ENCODE measurements at regions not wholly inside any gene's neighbourhood (a gene's known extent, or its start where the extent isn't known, plus 50 kb on each side); places are given as distances from the start of the nearest gene placed in this dataset.

- H3K4me3 ChIP-seq (ENCODE audit: insufficient read length, low read depth), result no peak overlapping the region
- H3K4me1 ChIP-seq (ENCODE audit: insufficient read depth, insufficient read length), result no peaks in the 10 kb centered on the region
- TF ChIP-seq SUZ12 (IDR thresholded peaks at IDR 0.05; ENCODE audit: extremely low read depth, insufficient read depth, insufficient read length), result no peak
- no peak for TF ChIP-seq ZNF274 (IDR thresholded peaks at IDR 0.05; ENCODE audit: low read depth, low read length)
- no peak for TF ChIP-seq YY1 (IDR thresholded peaks at IDR 0.05; ENCODE audit: insufficient read depth, insufficient read length)
- no peaks in the 10 kb centered on the region for H3K36me3 ChIP-seq (ENCODE audit: insufficient read depth, insufficient read length, low read length)
- H3K27me3 ChIP-seq (ENCODE audit: insufficient read depth, insufficient read length), result no peaks in the 10 kb centered on the region
- no peaks in the 10 kb centered on the region for H3K9me3 ChIP-seq (ENCODE audit: insufficient read depth, low read length)
- DNase-seq (ENCODE audit: low read depth, low spot score), result no peak
- H3K9ac ChIP-seq (ENCODE audit: insufficient read length, low read depth), result no peak overlapping the region
Observed at GRCh38 chr7:85602196-85602595, 415.3 kb upstream of the SEMA3D start.

- H3K36me3 ChIP-seq (ENCODE audit: insufficient read depth, insufficient read length, low read length), result no peaks in the 10 kb centered on the region
- no peaks in the 10 kb centered on the region for H3K4me1 ChIP-seq (ENCODE audit: insufficient read depth, insufficient read length)
- no peaks in the 10 kb centered on the region for H3K27me3 ChIP-seq (ENCODE audit: insufficient read depth, insufficient read length)
- TF ChIP-seq SUZ12 (IDR thresholded peaks at IDR 0.05; ENCODE audit: extremely low read depth, insufficient read depth, insufficient read length) (no peak), YY1 (IDR thresholded peaks at IDR 0.05; ENCODE audit: insufficient read depth, insufficient read length) (no peak), ZNF274 (IDR thresholded peaks at IDR 0.05; ENCODE audit: low read depth, low read length) (no peak)
- H3K4me3 ChIP-seq (ENCODE audit: insufficient read length, low read depth), result no peak overlapping the region
- H3K9ac ChIP-seq (ENCODE audit: insufficient read length, low read depth), result no peak overlapping the region
- peak; percentile 8 for DNase-seq (ENCODE audit: low read depth, low spot score)
- H3K9me3 ChIP-seq (ENCODE audit: insufficient read depth, low read length), result no peaks in the 10 kb centered on the region
Observed at GRCh38 chr7:85600395-85600794, 413.5 kb upstream of the SEMA3D start.

- H3K27me3 ChIP-seq (ENCODE audit: insufficient read depth, insufficient read length), result no peaks in the 10 kb centered on the region
- no peaks in the 10 kb centered on the region for H3K9me3 ChIP-seq (ENCODE audit: insufficient read depth, low read length)
- H3K36me3 ChIP-seq (ENCODE audit: insufficient read depth, insufficient read length, low read length), result no peaks in the 10 kb centered on the region
- TF ChIP-seq ZNF274 (IDR thresholded peaks at IDR 0.05; ENCODE audit: low read depth, low read length) (no peak), YY1 (IDR thresholded peaks at IDR 0.05; ENCODE audit: insufficient read depth, insufficient read length) (no peak)
- no peak for DNase-seq (ENCODE audit: low read depth, low spot score)
- H3K9ac ChIP-seq (ENCODE audit: insufficient read length, low read depth), result no peak overlapping the region
- no peaks in the 10 kb centered on the region for H3K4me1 ChIP-seq (ENCODE audit: insufficient read depth, insufficient read length)
- H3K4me3 ChIP-seq (ENCODE audit: insufficient read length, low read depth), result no peak overlapping the region
Observed at GRCh38 chr7:85596827-85597226, 410.0 kb upstream of the SEMA3D start.

GRCh38 chr7:85595750-85596178 is 408.9 kb upstream of the SEMA3D start:
- H3K36me3 ChIP-seq (ENCODE audit: insufficient read depth, insufficient read length, low read length), result no peaks in the 10 kb centered on the region
- DNase-seq (ENCODE audit: low read depth, low spot score), result no peak
- no peak overlapping the region for H3K4me3 ChIP-seq (ENCODE audit: insufficient read length, low read depth)
- no peaks in the 10 kb centered on the region for H3K27me3 ChIP-seq (ENCODE audit: insufficient read depth, insufficient read length)
- TF ChIP-seq ZNF274 (IDR thresholded peaks at IDR 0.05; ENCODE audit: low read depth, low read length), result no peak
- TF ChIP-seq YY1 (IDR thresholded peaks at IDR 0.05; ENCODE audit: insufficient read depth, insufficient read length), result no peak
- no peak for TF ChIP-seq SUZ12 (IDR thresholded peaks at IDR 0.05; ENCODE audit: extremely low read depth, insufficient read depth, insufficient read length)
- H3K4me1 ChIP-seq (ENCODE audit: insufficient read depth, insufficient read length), result no peaks in the 10 kb centered on the region
- H3K9ac ChIP-seq (ENCODE audit: insufficient read length, low read depth), result no peak overlapping the region
- H3K9me3 ChIP-seq (ENCODE audit: insufficient read depth, low read length), result no peaks in the 10 kb centered on the region

GRCh38 chr7:85593355-85593754 is 406.5 kb upstream of the SEMA3D start:
- no peaks in the 10 kb centered on the region for H3K9me3 ChIP-seq (ENCODE audit: insufficient read depth, low read length)
- no peaks in the 10 kb centered on the region for H3K4me1 ChIP-seq (ENCODE audit: insufficient read depth, insufficient read length)
- H3K9ac ChIP-seq (ENCODE audit: insufficient read length, low read depth), result no peak overlapping the region
- H3K27me3 ChIP-seq (ENCODE audit: insufficient read depth, insufficient read length), result no peaks in the 10 kb centered on the region
- no peaks in the 10 kb centered on the region for H3K36me3 ChIP-seq (ENCODE audit: insufficient read depth, insufficient read length, low read length)
- no peak for TF ChIP-seq SUZ12 (IDR thresholded peaks at IDR 0.05; ENCODE audit: extremely low read depth, insufficient read depth, insufficient read length)
- TF ChIP-seq ZNF274 (IDR thresholded peaks at IDR 0.05; ENCODE audit: low read depth, low read length), result no peak
- DNase-seq (ENCODE audit: low read depth, low spot score), result no peak
- H3K4me3 ChIP-seq (ENCODE audit: insufficient read length, low read depth), result no peak overlapping the region

- Histone ChIP-seq H3K4me1 (ENCODE audit: insufficient read depth, insufficient read length) (no peaks in the 10 kb centered on the region), H3K27me3 (ENCODE audit: insufficient read depth, insufficient read length) (no peaks in the 10 kb centered on the region), H3K9me3 (ENCODE audit: insufficient read depth, low read length) (no peaks in the 10 kb centered on the region), H3K9ac (ENCODE audit: insufficient read length, low read depth) (no peak overlapping the region), H3K4me3 (ENCODE audit: insufficient read length, low read depth) (no peak overlapping the region), H3K36me3 (ENCODE audit: insufficient read depth, insufficient read length, low read length) (no peaks in the 10 kb centered on the region)
- no peak for TF ChIP-seq ZNF274 (IDR thresholded peaks at IDR 0.05; ENCODE audit: low read depth, low read length)
- TF ChIP-seq YY1 (IDR thresholded peaks at IDR 0.05; ENCODE audit: insufficient read depth, insufficient read length), result no peak
- TF ChIP-seq SUZ12 (IDR thresholded peaks at IDR 0.05; ENCODE audit: extremely low read depth, insufficient read depth, insufficient read length), result no peak
- no peak for DNase-seq (ENCODE audit: low read depth, low spot score)
Observed at GRCh38 chr7:85587785-85588184, 400.9 kb upstream of the SEMA3D start.

- no peaks in the 10 kb centered on the region for H3K27me3 ChIP-seq (ENCODE audit: insufficient read depth, insufficient read length)
- TF ChIP-seq YY1 (IDR thresholded peaks at IDR 0.05; ENCODE audit: insufficient read depth, insufficient read length) (no peak), SUZ12 (IDR thresholded peaks at IDR 0.05; ENCODE audit: extremely low read depth, insufficient read depth, insufficient read length) (no peak), ZNF274 (IDR thresholded peaks at IDR 0.05; ENCODE audit: low read depth, low read length) (no peak)
- DNase-seq (ENCODE audit: low read depth, low spot score), result no peak
- H3K9me3 ChIP-seq (ENCODE audit: insufficient read depth, low read length), result no peaks in the 10 kb centered on the region
- H3K36me3 ChIP-seq (ENCODE audit: insufficient read depth, insufficient read length, low read length), result no peaks in the 10 kb centered on the region
- no peak overlapping the region for H3K4me3 ChIP-seq (ENCODE audit: insufficient read length, low read depth)
- H3K4me1 ChIP-seq (ENCODE audit: insufficient read depth, insufficient read length), result no peaks in the 10 kb centered on the region
- H3K9ac ChIP-seq (ENCODE audit: insufficient read length, low read depth), result no peak overlapping the region
Observed at GRCh38 chr7:85586091-85586490, 399.2 kb upstream of the SEMA3D start.
